ENCODE measurements at regions not wholly inside any gene's neighbourhood (a gene's known extent, or its start where the extent isn't known, plus 50 kb on each side); places are given as distances from the start of the nearest gene placed in this dataset.

- CTCF ChIA-PET: no interaction called here
- intact Hi-C loops (cut with micrococcal nuclease; ENCODE audit: unreplicated experiment): no loop called here
- no peaks in the 10 kb centered on the region for H3K36me3 Mint-ChIP-seq (ENCODE audit: insufficient read depth, unreplicated experiment)
- no TSS peak for BruUV-seq (replicated peaks)
- no peak for TF ChIP-seq CTCF (IDR thresholded peaks at IDR 0.05; ENCODE audit: unreplicated experiment)
- peaks cover 39% of the 10 kb centered on the region for H3K27me3 Mint-ChIP-seq (ENCODE audit: unreplicated experiment)
- no peak overlapping the region for H3K27ac Mint-ChIP-seq (ENCODE audit: unreplicated experiment)
- peaks cover 49% of the 10 kb centered on the region for H3K4me1 Mint-ChIP-seq (ENCODE audit: low read depth, unreplicated experiment)
- no peak for DNase-seq
- no peaks in the 10 kb centered on the region for H3K9me3 Mint-ChIP-seq (ENCODE audit: low read depth, unreplicated experiment)
- no peak overlapping the region for H3K4me3 Mint-ChIP-seq (ENCODE audit: low read depth, unreplicated experiment)
Observed at GRCh38 chr5:61732796-61733195, 400.7 kb downstream of the ZSWIM6 start.

DNA sequence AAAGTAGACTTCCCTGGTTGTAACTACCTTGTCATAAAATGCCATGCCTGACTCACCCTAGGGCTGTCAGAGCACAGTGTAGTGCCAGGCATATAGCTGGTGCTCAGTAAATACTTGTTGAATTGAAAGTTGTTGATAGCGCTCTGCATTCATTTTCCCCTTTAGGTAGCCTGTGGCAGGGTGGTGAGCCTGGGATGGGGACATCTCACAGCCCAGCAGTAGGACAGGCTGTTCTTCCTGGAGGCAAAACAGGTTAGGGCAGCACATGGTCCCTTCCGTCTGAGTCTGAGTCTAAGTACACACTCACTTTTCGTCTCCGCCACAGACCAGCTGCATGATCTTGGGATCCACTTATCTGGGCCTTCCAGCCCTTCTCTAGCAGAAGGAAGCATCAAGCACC lies 401.9 kb downstream of the ZSWIM6 start:
- intact Hi-C loops (cut with micrococcal nuclease; ENCODE audit: unreplicated experiment): loop anchor here (2.0 kb wide), 1 partner anchor 71 kb away; no protein-coding TSS in a partner anchor

DNA sequence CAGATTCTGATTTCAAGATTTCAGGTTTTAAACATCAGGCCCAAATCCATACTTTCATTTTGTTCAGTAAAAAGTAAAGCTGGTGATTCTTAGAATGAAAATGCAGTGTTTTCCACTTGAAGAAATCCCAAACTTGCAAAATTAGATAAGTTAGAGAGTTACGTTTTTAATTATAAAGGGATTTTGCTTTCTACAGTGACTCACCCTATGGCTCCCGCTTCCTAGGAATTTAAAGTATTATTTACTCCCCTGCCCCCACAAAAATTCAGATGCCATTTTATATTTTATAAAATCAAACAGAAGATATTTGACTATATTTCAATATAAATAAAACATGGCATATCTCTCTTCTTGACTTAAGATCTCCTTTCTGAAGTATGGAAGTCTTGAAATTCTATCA lies 402.9 kb downstream of the ZSWIM6 start:
- no peak for TF ChIP-seq CTCF (IDR thresholded peaks at IDR 0.05; ENCODE audit: unreplicated experiment)
- intact Hi-C loops (cut with micrococcal nuclease; ENCODE audit: unreplicated experiment): loop anchor here (2.0 to 5.0 kb wide), 3 partner anchors 58 to 82 kb away; no protein-coding TSS in a partner anchor
- H3K36me3 Mint-ChIP-seq (ENCODE audit: insufficient read depth, unreplicated experiment): no peaks in the 10 kb centered on the region
- no peak for DNase-seq
- CTCF ChIA-PET: no interaction called here
- H3K4me1 Mint-ChIP-seq (ENCODE audit: low read depth, unreplicated experiment): peaks cover 49% of the 10 kb centered on the region
- H3K27ac Mint-ChIP-seq (ENCODE audit: unreplicated experiment): no peak overlapping the region
- peaks cover 20% of the 10 kb centered on the region for H3K27me3 Mint-ChIP-seq (ENCODE audit: unreplicated experiment)
- no peaks in the 10 kb centered on the region for H3K9me3 Mint-ChIP-seq (ENCODE audit: low read depth, unreplicated experiment)
- no TSS peak for BruUV-seq (replicated peaks)
- H3K4me3 Mint-ChIP-seq (ENCODE audit: low read depth, unreplicated experiment): no peak overlapping the region

More for the DNA sequence above, 401.9 kb downstream of the ZSWIM6 start:
- peaks cover 30% of the 10 kb centered on the region for H3K27me3 Mint-ChIP-seq (ENCODE audit: unreplicated experiment)
- H3K9me3 Mint-ChIP-seq (ENCODE audit: low read depth, unreplicated experiment): no peaks in the 10 kb centered on the region
- no peak overlapping the region for H3K27ac Mint-ChIP-seq (ENCODE audit: unreplicated experiment)
- no peaks in the 10 kb centered on the region for H3K36me3 Mint-ChIP-seq (ENCODE audit: insufficient read depth, unreplicated experiment)
- peaks cover 49% of the 10 kb centered on the region for H3K4me1 Mint-ChIP-seq (ENCODE audit: low read depth, unreplicated experiment)
- CTCF ChIA-PET: no interaction called here
- no peak overlapping the region for H3K4me3 Mint-ChIP-seq (ENCODE audit: low read depth, unreplicated experiment)
- BruUV-seq (replicated peaks): no TSS peak
- no peak for TF ChIP-seq CTCF (IDR thresholded peaks at IDR 0.05; ENCODE audit: unreplicated experiment)
- peak; percentile 33 for DNase-seq

DNA sequence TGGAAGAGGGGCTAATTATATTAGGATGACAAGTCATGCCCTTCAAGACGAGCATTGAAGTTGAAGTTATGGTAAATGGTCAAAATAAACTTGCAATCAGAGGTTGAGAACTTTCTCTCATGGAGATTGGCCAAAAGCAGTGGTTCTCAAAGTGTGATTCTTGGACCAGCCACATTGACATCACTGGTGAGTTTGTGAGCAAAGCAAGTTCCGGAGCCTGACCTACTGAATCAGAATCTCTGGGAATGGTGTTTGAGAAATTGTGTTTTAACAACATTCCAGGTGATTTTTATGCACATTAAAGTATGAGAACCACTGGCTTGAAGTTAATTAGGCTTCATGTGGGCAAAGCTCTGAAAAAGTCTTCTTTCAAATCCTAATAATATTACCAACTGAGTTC lies 403.5 kb downstream of the ZSWIM6 start:
- intact Hi-C loops (cut with micrococcal nuclease; ENCODE audit: unreplicated experiment): loop anchor here (2.0 to 5.0 kb wide), 3 partner anchors 58 to 82 kb away; no protein-coding TSS in a partner anchor
- CTCF ChIA-PET: interaction anchor here (1.0 kb wide), 2 partner anchors 33 to 408 kb away, joined by 3 read pairs; no protein-coding TSS in a partner anchor
- peak overlapping the region; percentile 7 for H3K4me3 Mint-ChIP-seq (ENCODE audit: low read depth, unreplicated experiment)
- no TSS peak for BruUV-seq (replicated peaks)
- DNase-seq: no peak
- H3K9me3 Mint-ChIP-seq (ENCODE audit: low read depth, unreplicated experiment): no peaks in the 10 kb centered on the region
- peaks cover 49% of the 10 kb centered on the region for H3K4me1 Mint-ChIP-seq (ENCODE audit: low read depth, unreplicated experiment)
- H3K27ac Mint-ChIP-seq (ENCODE audit: unreplicated experiment): no peak overlapping the region
- no peaks in the 10 kb centered on the region for H3K36me3 Mint-ChIP-seq (ENCODE audit: insufficient read depth, unreplicated experiment)
- TF ChIP-seq CTCF (IDR thresholded peaks at IDR 0.05; ENCODE audit: unreplicated experiment): no peak
- peaks cover 17% of the 10 kb centered on the region for H3K27me3 Mint-ChIP-seq (ENCODE audit: unreplicated experiment)
